ENCODE measurements at regions not wholly inside any gene's neighbourhood (a gene's known extent, or its start where the extent isn't known, plus 50 kb on each side); places are given as distances from the start of the nearest gene placed in this dataset.

- no peak for TF ChIP-seq OSR1 (CRISPR knock-in tag; IDR thresholded peaks at IDR 0.05)
- ATAC-seq = no peak
Observed at GRCh38 chr22:49297286-49297870, 530.3 kb downstream of the BRD1 start.

DNA sequence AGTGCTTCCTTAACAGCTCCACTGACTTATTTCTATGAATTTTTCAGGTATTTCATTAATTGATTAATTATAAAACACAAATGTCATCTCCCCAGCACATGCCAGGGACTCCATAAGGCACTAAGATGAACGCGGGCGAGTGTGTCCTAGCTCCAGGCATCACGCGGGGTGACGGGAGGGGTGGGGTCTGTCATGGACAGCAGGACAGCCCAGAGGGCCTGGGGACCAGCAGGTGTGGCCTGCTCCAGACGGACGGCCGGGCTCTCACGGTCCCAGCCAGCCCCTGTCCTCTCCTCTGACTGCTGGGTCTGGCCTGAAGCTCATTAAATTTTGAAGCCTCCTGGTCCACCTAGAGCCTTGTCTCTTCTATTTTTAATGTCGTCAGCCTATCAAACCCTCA lies 531.1 kb downstream of the BRD1 start:
- TF ChIP-seq POU6F1 (CRISPR knock-in tag; IDR thresholded peaks at IDR 0.05; ENCODE audit: borderline replicate concordance, low read depth) (no peak), PPARA (CRISPR knock-in tag; IDR thresholded peaks at IDR 0.05; ENCODE audit: borderline replicate concordance) (no peak), TSHZ2 (CRISPR knock-in tag; IDR thresholded peaks at IDR 0.05) (no peak), ZC3H10 (CRISPR knock-in tag; IDR thresholded peaks at IDR 0.05) (no peak), BACH2 (CRISPR knock-in tag; IDR thresholded peaks at IDR 0.05; ENCODE audit: borderline replicate concordance) (no peak), TCF4 (CRISPR knock-in tag; IDR thresholded peaks at IDR 0.05; ENCODE audit: borderline replicate concordance) (no peak), CSRNP3 (CRISPR knock-in tag; IDR thresholded peaks at IDR 0.05) (no peak), ARNTL (CRISPR knock-in tag; IDR thresholded peaks at IDR 0.05; ENCODE audit: borderline replicate concordance, low read depth) (no peak), ISL1 (CRISPR knock-in tag; IDR thresholded peaks at IDR 0.05) (no peak), TOX (CRISPR knock-in tag; IDR thresholded peaks at IDR 0.05; ENCODE audit: borderline replicate concordance) (no peak), CSDC2 (CRISPR knock-in tag; IDR thresholded peaks at IDR 0.05) (no peak), GLIS3 (CRISPR knock-in tag; IDR thresholded peaks at IDR 0.05) (no peak), RARB (CRISPR knock-in tag; IDR thresholded peaks at IDR 0.05) (no peak)
- no peak for ATAC-seq

- TF ChIP-seq BACH2 (CRISPR knock-in tag; IDR thresholded peaks at IDR 0.05; ENCODE audit: borderline replicate concordance) (no peak), CSRNP3 (CRISPR knock-in tag; IDR thresholded peaks at IDR 0.05) (no peak), ISL1 (CRISPR knock-in tag; IDR thresholded peaks at IDR 0.05) (no peak), ARNTL (CRISPR knock-in tag; IDR thresholded peaks at IDR 0.05; ENCODE audit: borderline replicate concordance, low read depth) (no peak), POU6F1 (CRISPR knock-in tag; IDR thresholded peaks at IDR 0.05; ENCODE audit: borderline replicate concordance, low read depth) (no peak), OSR1 (CRISPR knock-in tag; IDR thresholded peaks at IDR 0.05) (no peak), TCF4 (CRISPR knock-in tag; IDR thresholded peaks at IDR 0.05; ENCODE audit: borderline replicate concordance) (no peak), ZFP3 (CRISPR knock-in tag; IDR thresholded peaks at IDR 0.05) (no peak), ESRRG (CRISPR knock-in tag; IDR thresholded peaks at IDR 0.05) (no peak), RARB (CRISPR knock-in tag; IDR thresholded peaks at IDR 0.05) (no peak)
- no peak for ATAC-seq
Observed at GRCh38 chr22:49295851-49296560, 531.7 kb downstream of the BRD1 start.

DNA sequence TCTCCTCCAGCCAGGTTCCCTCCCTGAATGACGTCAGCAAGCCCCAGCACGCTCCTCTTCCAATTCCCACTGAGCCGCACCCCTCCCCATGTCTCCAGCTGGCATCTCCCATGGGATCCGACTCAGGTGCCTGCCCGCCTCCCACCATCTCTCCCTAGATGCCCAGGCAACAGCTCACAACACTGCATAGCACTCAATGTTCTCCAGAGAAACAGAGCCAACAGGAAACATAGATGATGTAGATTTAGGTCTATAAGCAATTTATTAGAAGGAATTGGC lies 532.3 kb downstream of the BRD1 start:
- no peak for ATAC-seq
- TF ChIP-seq ZNF70 (CRISPR knock-in tag; IDR thresholded peaks at IDR 0.05) (no peak), CSDC2 (CRISPR knock-in tag; IDR thresholded peaks at IDR 0.05) (no peak), SNAI2 (CRISPR knock-in tag; IDR thresholded peaks at IDR 0.05) (no peak), ZFP3 (CRISPR knock-in tag; IDR thresholded peaks at IDR 0.05) (no peak), GLIS3 (CRISPR knock-in tag; IDR thresholded peaks at IDR 0.05) (no peak)
- TF ChIP-seq, protein P1, sequence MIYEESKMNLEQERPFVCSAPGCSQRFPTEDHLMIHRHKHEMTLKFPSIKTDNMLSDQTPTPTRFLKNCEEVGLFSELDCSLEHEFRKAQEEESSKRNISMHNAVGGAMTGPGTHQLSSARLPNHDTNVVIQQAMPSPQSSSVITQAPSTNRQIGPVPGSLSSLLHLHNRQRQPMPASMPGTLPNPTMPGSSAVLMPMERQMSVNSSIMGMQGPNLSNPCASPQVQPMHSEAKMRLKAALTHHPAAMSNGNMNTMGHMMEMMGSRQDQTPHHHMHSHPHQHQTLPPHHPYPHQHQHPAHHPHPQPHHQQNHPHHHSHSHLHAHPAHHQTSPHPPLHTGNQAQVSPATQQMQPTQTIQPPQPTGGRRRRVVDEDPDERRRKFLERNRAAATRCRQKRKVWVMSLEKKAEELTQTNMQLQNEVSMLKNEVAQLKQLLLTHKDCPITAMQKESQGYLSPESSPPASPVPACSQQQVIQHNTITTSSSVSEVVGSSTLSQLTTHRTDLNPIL (CRISPR knock-in tag; IDR thresholded peaks at IDR 0.05; ENCODE audit: low read depth) = no peak

All from SK-N-SH treated with all-trans-retinoic acid at 6 μM for 48 hours (cell line).